Activated CD4-positive, alpha-beta T cell treated with anti-CD3 and anti-CD28 coated beads for 48 hours (primary cell): ENCODE measurements at regions not wholly inside any gene's neighbourhood (a gene's known extent, or its start where the extent isn't known, plus 50 kb on each side); places are given as distances from the start of the nearest gene placed in this dataset.

Experiments
- DNase-seq: peaks from one replicate; pipeline ENCODE4 v3.0.0-alpha.2; 2020

- DNase-seq: no peak
These were observed 154.3 kb upstream of the E2F8 start for GRCh38 chr11:19395050-19395449.

GRCh38 chr11:19394525-19395016 is 153.8 kb upstream of the E2F8 start:
- DNase-seq: no peak

- no peak for DNase-seq
These were observed 153.2 kb upstream of the E2F8 start for GRCh38 chr11:19393941-19394340.

- DNase-seq: no peak
These were observed 152.2 kb upstream of the E2F8 start for GRCh38 chr11:19392847-19393518.

- no peak for DNase-seq
These were observed 151.6 kb upstream of the E2F8 start for GRCh38 chr11:19392321-19392720.

GRCh38 chr11:19391652-19392051 is 150.9 kb upstream of the E2F8 start:
- DNase-seq: no peak

- no peak for DNase-seq
These were observed 150.3 kb upstream of the E2F8 start for GRCh38 chr11:19391026-19391425.

GRCh38 chr11:19389787-19390303 is 149.1 kb upstream of the E2F8 start:
- DNase-seq: no peak

GRCh38 chr11:19382131-19382611 is 141.4 kb upstream of the E2F8 start:
- DNase-seq: no peak

- DNase-seq: no peak
These were observed 139.6 kb upstream of the E2F8 start for GRCh38 chr11:19380375-19380774.

GRCh38 chr11:19379465-19379864 is 138.7 kb upstream of the E2F8 start:
- no peak for DNase-seq

GRCh38 chr11:19378814-19379213 is 138.1 kb upstream of the E2F8 start:
- no peak for DNase-seq

GRCh38 chr11:19377881-19378280 is 137.1 kb upstream of the E2F8 start:
- no peak for DNase-seq

GRCh38 chr11:19375440-19375839 is 134.7 kb upstream of the E2F8 start:
- DNase-seq: no peak

GRCh38 chr11:19374151-19374569 is 133.4 kb upstream of the E2F8 start:
- no peak for DNase-seq

GRCh38 chr11:19372381-19372780 is 131.6 kb upstream of the E2F8 start:
- DNase-seq: no peak

- no peak for DNase-seq
These were observed 129.5 kb upstream of the E2F8 start for GRCh38 chr11:19370100-19370861.

GRCh38 chr11:19368726-19369375 is 128.1 kb upstream of the E2F8 start:
- DNase-seq: no peak

GRCh38 chr11:19366992-19367709 is 126.4 kb upstream of the E2F8 start:
- no peak for DNase-seq

GRCh38 chr11:19365743-19366410 is 125.1 kb upstream of the E2F8 start:
- DNase-seq: no peak

GRCh38 chr11:19359221-19360000 is 118.7 kb upstream of the E2F8 start:
- no peak for DNase-seq
